Skeletal muscle satellite cell (primary cell): ENCODE measurements at regions not wholly inside any gene's neighbourhood (a gene's known extent, or its start where the extent isn't known, plus 50 kb on each side); places are given as distances from the start of the nearest gene placed in this dataset. TPM values are rescaled to one million over a fixed set of nuclear protein-coding genes. Genes with fewer than 3 reads are reported as not detected.
A peak's percentile ranks its signal among the peaks of the same experiment; 100 is the strongest.

Source experiments
- H3K27me3 ChIP-seq: 2 replicates; pipeline ENCODE4 v1.7.0; 2013; ENCODE audit warnings: low read length; ENCODE audit not compliant: control insufficient read depth, insufficient read depth
- H3K36me3 ChIP-seq: 2 replicates; pipeline ENCODE4 v1.7.0; 2013; ENCODE audit warnings: mild to moderate bottlenecking, control low read depth, low read length; ENCODE audit not compliant: insufficient read depth
- H3K4me1 ChIP-seq: 2 replicates; pipeline ENCODE4 v1.7.0; 2013; ENCODE audit warnings: low read length; ENCODE audit not compliant: control insufficient read depth, insufficient read depth
- H3K4me2 ChIP-seq: 2 replicates; pipeline ENCODE4 v1.7.0; 2013; ENCODE audit warnings: mild to moderate bottlenecking, low read length
- H3K4me3 ChIP-seq: 2 replicates; pipeline ENCODE4 v1.7.0; 2013; ENCODE audit warnings: low read length
- H3K9ac ChIP-seq: 2 replicates; pipeline ENCODE4 v1.7.0; 2013; ENCODE audit warnings: mild to moderate bottlenecking, low read depth, low read length, moderate library complexity
- H3K9me3 ChIP-seq: replicated peaks from 2 replicates; pipeline ENCODE4 v1.7.0; 2013; ENCODE audit warnings: mild to moderate bottlenecking, control low read depth, low read length
- small RNA-seq: library from RNA; depleted of rRNA; stranded (forward); fragments of <200 nt; gene quantifications from one replicate; pipeline ENCODE3, GENCODE V24; 2012

GRCh38 chr2:207472343-207473048 lies 57.3 kb upstream of the CREB1 start:
- H3K4me2 ChIP-seq = peak overlapping the region; percentile 66
- no peaks in the 10 kb centered on the region for H3K9me3 ChIP-seq
- H3K4me3 ChIP-seq = peak overlapping the region; percentile 21
- no peaks in the 10 kb centered on the region for H3K36me3 ChIP-seq
- H3K9ac ChIP-seq = peak overlapping the region; percentile 63
- peaks cover 31% of the 10 kb centered on the region for H3K4me1 ChIP-seq
- H3K27me3 ChIP-seq = no peaks in the 10 kb centered on the region

GRCh38 chr2:207473049-207473930 lies 56.5 kb upstream of the CREB1 start:
- Histone ChIP-seq H3K27me3 (no peaks in the 10 kb centered on the region), H3K4me2 (peak overlapping the region; percentile 66), H3K36me3 (no peaks in the 10 kb centered on the region), H3K4me3 (peak overlapping the region; percentile 21), H3K9me3 (no peaks in the 10 kb centered on the region), H3K4me1 (peaks cover 23% of the 10 kb centered on the region), H3K9ac (peak overlapping the region; percentile 63)

GRCh38 chr2:207473931-207474235 lies 55.9 kb upstream of the CREB1 start:
- no peak overlapping the region for H3K4me3 ChIP-seq
- H3K4me2 ChIP-seq = no peak overlapping the region
- H3K9ac ChIP-seq = peak overlapping the region; percentile 30
- H3K9me3 ChIP-seq = no peaks in the 10 kb centered on the region
- H3K27me3 ChIP-seq = no peaks in the 10 kb centered on the region
- no peaks in the 10 kb centered on the region for H3K36me3 ChIP-seq
- peaks cover 23% of the 10 kb centered on the region for H3K4me1 ChIP-seq

DNA sequence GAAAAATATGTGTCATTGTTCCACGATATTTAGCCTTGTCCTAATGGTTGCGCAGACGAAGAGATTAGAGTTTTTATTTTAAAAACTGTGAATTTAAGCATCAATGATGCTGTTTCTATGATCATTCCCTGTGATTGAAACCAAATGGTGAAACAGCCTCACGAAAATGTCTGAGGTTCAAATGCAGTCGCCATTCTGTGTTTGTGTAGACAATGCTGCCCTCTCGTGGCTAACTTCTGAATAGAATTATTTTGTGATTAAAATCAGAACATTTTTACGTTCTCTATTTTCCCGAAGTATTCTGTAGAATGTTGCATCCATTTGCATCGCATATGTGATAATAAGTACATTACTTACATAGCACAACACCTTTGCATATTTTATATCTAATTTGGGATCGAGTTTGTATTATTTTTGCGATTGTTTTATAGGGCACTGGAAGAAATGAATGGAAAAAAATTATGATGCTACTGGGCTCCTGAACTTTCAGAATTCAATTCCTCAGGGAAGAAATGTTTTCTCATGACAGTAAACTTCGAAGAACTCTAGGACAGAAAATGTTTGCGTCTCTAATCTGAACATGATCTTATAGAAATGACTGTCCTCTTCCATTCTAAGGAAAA lies 54.8 kb upstream of the CREB1 start:
- Histone ChIP-seq H3K9me3 (no peaks in the 10 kb centered on the region), H3K27me3 (no peaks in the 10 kb centered on the region), H3K4me2 (peak overlapping the region; percentile 60), H3K4me1 (peaks cover 23% of the 10 kb centered on the region), H3K4me3 (no peak overlapping the region), H3K9ac (peak overlapping the region; percentile 4), H3K36me3 (no peaks in the 10 kb centered on the region)

DNA sequence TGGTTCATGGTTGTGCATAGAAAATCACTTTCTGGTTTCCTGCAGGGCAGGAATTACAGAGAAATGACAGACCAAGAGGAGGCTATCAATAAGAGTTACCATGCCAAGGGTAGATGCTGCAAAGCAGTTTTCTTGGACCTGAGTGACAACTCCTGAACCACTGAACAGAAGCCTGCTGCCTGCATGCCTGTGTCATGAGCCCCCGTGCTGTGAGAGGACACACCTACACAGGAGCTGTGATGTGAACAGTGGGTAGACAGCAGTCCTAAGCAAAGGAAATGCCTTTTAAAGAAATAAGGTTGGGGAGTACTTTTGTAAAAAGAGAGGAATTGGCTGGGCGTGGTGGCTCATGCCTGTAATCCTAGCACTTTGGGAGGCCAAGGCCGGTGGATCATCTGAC lies 54.2 kb upstream of the CREB1 start:
- Histone ChIP-seq H3K4me1 (peaks cover 23% of the 10 kb centered on the region), H3K4me2 (peak overlapping the region; percentile 60), H3K9ac (peak overlapping the region; percentile 4), H3K4me3 (no peak overlapping the region), H3K9me3 (no peaks in the 10 kb centered on the region), H3K27me3 (no peaks in the 10 kb centered on the region), H3K36me3 (no peaks in the 10 kb centered on the region)

DNA sequence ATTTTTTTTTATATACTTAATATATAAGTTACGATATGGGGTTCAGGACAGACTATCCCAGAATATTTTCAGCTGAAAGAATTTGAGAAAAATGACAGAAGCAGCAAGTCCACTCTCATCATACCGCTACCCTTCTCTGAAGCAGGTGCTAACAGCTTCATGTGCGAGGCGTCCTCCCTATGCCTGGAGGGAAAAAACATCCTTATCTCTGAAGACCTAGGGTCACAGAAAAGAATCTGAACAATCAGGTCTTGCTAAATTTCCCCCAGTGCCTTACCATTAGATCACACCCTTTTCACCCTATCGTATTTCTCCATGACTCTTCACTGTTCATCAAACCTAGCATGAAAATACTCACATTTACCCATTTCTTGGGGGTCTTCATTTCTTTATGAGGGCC lies 51.9 kb upstream of the CREB1 start:
- no peaks in the 10 kb centered on the region for H3K36me3 ChIP-seq
- no peak overlapping the region for H3K9ac ChIP-seq
- H3K4me2 ChIP-seq = no peak overlapping the region
- no peaks in the 10 kb centered on the region for H3K9me3 ChIP-seq
- H3K4me1 ChIP-seq = peaks cover 28% of the 10 kb centered on the region
- no peak overlapping the region for H3K4me3 ChIP-seq
- no peaks in the 10 kb centered on the region for H3K27me3 ChIP-seq

DNA sequence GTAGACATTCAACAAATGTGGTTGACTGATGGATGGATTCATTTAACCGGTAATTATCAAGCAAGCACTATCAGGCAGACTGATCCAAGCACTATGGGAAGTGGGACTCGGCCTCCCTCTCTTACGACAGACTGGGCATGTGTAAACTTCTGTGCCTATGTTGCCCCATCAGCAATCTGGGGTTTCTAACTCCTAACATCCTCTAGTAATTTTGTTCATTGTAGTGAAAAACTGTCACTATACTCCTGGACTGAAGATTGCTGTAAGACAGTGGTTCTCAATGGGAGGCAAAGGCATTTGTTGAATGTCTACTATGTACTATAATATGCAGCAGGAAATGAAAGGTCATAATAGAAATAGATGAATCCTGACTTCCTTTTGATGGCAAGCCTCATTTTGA lies 51.2 kb upstream of the CREB1 start:
- no peaks in the 10 kb centered on the region for H3K27me3 ChIP-seq

DNA sequence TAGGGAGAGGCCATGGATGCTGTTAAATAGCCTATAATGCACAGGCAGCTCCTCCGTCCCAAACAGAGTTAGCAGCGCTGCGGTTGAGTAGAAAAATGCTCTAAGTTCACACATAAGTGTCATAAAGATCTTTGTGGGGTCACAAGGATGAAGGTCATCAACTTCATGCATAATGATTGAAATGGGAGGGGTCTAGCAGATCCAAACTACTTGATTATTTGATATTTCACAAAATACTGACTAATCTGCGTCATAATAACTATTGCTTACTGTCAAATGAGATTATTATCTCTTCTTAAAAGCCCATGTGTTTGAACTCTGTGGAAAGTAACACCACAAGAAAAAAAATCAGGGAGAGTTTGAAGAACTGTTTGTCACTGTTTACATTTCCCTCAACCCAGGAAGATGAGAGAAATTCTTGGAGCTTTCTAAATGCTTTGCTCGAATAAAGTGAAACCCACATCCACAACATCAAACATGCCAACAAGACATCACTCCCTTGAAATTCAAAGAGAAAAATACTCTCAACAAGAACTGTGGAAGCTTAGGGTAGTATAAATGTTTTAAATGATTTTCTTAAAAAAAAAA lies 50.5 kb upstream of the CREB1 start:
- H3K9ac ChIP-seq = no peak overlapping the region
- H3K4me3 ChIP-seq = no peak overlapping the region
- no peaks in the 10 kb centered on the region for H3K36me3 ChIP-seq
- H3K4me1 ChIP-seq = peaks cover 31% of the 10 kb centered on the region
- no peak overlapping the region for H3K4me2 ChIP-seq
- H3K9me3 ChIP-seq = no peaks in the 10 kb centered on the region
- no peaks in the 10 kb centered on the region for H3K27me3 ChIP-seq

More for the DNA sequence above, 51.2 kb upstream of the CREB1 start:
- Histone ChIP-seq H3K4me3 (no peak overlapping the region), H3K4me1 (peaks cover 28% of the 10 kb centered on the region), H3K36me3 (no peaks in the 10 kb centered on the region), H3K4me2 (no peak overlapping the region), H3K9ac (no peak overlapping the region), H3K9me3 (no peaks in the 10 kb centered on the region)

Small RNA genes lying in the stretch of these regions (small RNA-seq; reads per million reads assigned to genes)
- not detected for gene MIR1302-4
